Suprapubic skin (tissue), 4 donors: ENCODE measurements at regions not wholly inside any gene's neighbourhood (a gene's known extent, or its start where the extent isn't known, plus 50 kb on each side); places are given as distances from the start of the nearest gene placed in this dataset.

Source experiments
- DNase-seq, 2 donors: peaks; one replicate each; pipeline ENCODE4 v3.0.0-alpha.2; 2019; ENCODE audit warnings: low spot score in 2 of 2
- H3K27ac ChIP-seq: fragments of 200-600 bp; sonication (generic); one replicate; pipeline ENCODE4 v1.5.1; 2019
- H3K27me3 ChIP-seq: fragments of 200-600 bp; sonication (generic); one replicate; pipeline ENCODE4 v1.5.1; 2019
- H3K36me3 ChIP-seq: fragments of 200-600 bp; sonication (generic); one replicate; pipeline ENCODE4 v1.5.1; 2019
- H3K4me1 ChIP-seq: fragments of 200-600 bp; sonication (generic); one replicate; pipeline ENCODE4 v1.5.1; 2019
- H3K4me3 ChIP-seq: fragments of 200-600 bp; sonication (generic); one replicate; pipeline ENCODE4 v1.5.1; 2019; ENCODE audit warnings: mild to moderate bottlenecking
- H3K9me3 ChIP-seq: fragments of 200-600 bp; sonication (generic); one replicate; pipeline ENCODE4 v1.5.1; 2019
- EP300 ChIP-seq: sonication (generic); formaldehyde crosslinking; IDR thresholded peaks from one replicate; pipeline ENCODE4 v1.6.1; 2017; ENCODE audit warnings: antibody characterized with exemption
- POLR2A ChIP-seq, 2 donors: fragments of 450-650 bp; IDR thresholded peaks; one replicate each; pipeline ENCODE4 v1.6.1; 2017; ENCODE audit warnings: antibody characterized with exemption in 2 of 2, mild to moderate bottlenecking in 2 of 2, moderate library complexity in 2 of 2
- POLR2AphosphoS5 ChIP-seq, 3 donors: sonication (generic); formaldehyde crosslinking; IDR thresholded peaks; one replicate each; pipeline ENCODE4 v1.6.1; 2017; ENCODE audit warnings: antibody characterized with exemption in 3 of 3
- WGBS: methylation state at CpG from one replicate; pipeline ENCODE4 v1.1.5; 2018; 5-methylcytosine and 5-hydroxymethylcytosine counted together
- TF ChIP-seq, protein P1 (sequence below), 2 donors: fragments of 200-600 bp in 1 of 2; fragments of 450-650 bp in 1 of 2; sonication (generic) in 1 of 2; IDR thresholded peaks; one replicate each; pipeline ENCODE4 v1.5.1; 2016 to 2019; ENCODE audit warnings: antibody characterized with exemption in 2 of 2, mild to moderate bottlenecking in 1 of 2, moderate library complexity in 1 of 2

DNA sequence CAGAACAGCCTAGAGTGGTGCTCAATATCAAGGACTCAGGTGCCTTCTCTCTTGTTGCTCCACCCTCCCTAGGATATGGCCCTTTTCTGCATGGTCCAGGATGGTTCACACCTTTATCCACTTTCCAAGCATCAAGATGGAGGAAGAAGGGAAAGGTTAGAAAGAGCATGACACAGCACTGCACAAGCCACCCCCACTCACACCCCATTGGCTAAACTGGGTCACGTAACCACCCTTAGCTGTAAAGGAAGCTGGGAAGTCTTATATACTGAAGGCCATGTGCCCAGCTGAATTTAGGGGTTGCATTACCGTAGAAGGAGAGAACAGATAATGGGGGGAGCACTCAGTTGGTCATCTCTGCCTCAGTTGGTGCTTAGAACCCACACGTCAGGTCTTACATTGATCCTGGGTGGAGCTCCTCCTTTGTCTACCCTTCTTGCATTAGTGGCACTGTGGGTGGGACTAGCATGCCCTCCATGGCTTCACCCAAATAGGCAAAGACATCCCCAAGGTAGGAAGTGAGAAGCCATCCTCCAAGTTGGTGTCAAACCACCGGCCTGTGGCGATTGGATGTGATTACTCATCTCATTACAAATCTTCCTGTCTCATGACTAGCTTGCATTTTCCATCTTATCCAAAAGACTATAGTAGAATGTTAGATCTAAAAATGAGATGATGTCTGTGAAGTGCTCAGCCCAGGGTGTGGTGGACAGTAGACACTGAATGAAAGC is 248.5 kb downstream of the HAUS1 start:
- WGBS, result 80% methylated on average over 5 of the region's 5 CpGs
- H3K4me1 ChIP-seq, result no peaks in the 10 kb centered on the region
- no peak overlapping the region for H3K4me3 ChIP-seq
- H3K36me3 ChIP-seq, result no peaks in the 10 kb centered on the region
- no peaks in the 10 kb centered on the region for H3K9me3 ChIP-seq
- TF ChIP-seq, protein P1, sequence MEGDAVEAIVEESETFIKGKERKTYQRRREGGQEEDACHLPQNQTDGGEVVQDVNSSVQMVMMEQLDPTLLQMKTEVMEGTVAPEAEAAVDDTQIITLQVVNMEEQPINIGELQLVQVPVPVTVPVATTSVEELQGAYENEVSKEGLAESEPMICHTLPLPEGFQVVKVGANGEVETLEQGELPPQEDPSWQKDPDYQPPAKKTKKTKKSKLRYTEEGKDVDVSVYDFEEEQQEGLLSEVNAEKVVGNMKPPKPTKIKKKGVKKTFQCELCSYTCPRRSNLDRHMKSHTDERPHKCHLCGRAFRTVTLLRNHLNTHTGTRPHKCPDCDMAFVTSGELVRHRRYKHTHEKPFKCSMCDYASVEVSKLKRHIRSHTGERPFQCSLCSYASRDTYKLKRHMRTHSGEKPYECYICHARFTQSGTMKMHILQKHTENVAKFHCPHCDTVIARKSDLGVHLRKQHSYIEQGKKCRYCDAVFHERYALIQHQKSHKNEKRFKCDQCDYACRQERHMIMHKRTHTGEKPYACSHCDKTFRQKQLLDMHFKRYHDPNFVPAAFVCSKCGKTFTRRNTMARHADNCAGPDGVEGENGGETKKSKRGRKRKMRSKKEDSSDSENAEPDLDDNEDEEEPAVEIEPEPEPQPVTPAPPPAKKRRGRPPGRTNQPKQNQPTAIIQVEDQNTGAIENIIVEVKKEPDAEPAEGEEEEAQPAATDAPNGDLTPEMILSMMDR (IDR thresholded peaks at IDR 0.05), result no peak
- TF ChIP-seq POLR2A (IDR thresholded peaks at IDR 0.05) (no peak), POLR2AphosphoS5 (IDR thresholded peaks at IDR 0.05) (no peak), EP300 (no peak)
- no peaks in the 10 kb centered on the region for H3K27me3 ChIP-seq
- no peak for DNase-seq
- H3K27ac ChIP-seq, result no peak overlapping the region

DNA sequence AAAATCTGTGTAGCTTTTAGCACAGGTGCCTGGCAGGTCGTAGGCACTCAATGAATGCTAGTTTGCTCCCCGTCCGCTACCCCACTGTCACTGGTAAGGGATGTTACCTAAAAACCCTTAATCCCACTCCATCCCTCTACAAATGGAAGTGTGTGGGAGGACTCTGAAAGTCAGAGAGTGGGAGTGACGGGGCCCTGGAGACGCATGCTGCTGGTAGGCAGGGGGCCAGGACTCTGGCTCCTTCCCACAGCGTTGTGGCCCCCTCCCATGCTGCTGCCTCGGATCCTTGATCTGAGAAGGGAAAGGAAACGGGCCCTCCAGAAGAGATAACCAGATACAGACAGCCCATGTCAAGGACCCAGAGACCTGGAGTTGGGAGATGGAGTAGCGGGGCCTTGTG is 249.3 kb downstream of the HAUS1 start:
- H3K4me1 ChIP-seq, result no peaks in the 10 kb centered on the region
- DNase-seq, result no peak
- no peaks in the 10 kb centered on the region for H3K36me3 ChIP-seq
- no peaks in the 10 kb centered on the region for H3K27me3 ChIP-seq
- H3K27ac ChIP-seq, result no peak overlapping the region
- WGBS, result 77% methylated on average over 9 of the region's 9 CpGs
- H3K9me3 ChIP-seq, result no peaks in the 10 kb centered on the region
- TF ChIP-seq, protein P1 (IDR thresholded peaks at IDR 0.05), result no peak
- TF ChIP-seq POLR2A (IDR thresholded peaks at IDR 0.05) (no peak), POLR2AphosphoS5 (IDR thresholded peaks at IDR 0.05) (no peak), EP300 (no peak)
- no peak overlapping the region for H3K4me3 ChIP-seq

DNA sequence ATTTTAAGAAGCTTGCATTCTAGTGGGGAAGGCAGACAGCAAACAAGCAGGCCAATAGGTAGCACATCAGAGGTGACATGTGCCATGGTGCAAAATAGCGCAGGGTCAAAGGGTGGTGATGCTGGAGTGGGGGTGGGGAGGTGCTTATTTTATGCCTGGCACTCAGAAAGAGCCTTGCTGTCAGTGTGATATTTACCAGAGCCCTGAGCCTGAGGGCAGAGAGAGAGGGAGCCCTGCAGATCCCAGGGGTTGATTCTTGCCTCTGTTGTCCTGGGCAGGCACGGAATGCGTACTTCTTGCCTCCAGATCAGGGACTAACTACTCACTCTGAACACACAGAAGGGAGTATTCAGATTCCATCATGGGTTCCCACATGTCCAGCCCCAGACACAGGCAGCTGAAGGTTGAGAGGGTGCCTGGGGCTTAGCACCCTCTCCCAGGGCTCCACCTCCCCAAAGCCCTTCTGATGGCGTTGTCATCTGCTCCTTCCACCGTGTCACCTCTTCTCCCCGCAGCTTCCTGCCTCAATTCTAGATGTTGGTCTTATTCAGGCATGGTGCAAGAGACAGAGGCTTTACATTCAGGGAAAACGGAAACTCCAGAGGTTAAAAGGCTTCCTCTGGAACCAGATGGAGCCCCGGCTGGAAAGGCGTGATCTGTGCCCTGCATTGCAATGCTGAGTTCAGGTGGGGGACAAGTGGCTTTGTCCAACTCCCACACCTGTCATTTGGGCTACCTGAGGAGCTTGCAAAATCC is 252.3 kb downstream of the HAUS1 start:
- 88% methylated on average over 9 of the region's 9 CpGs for WGBS
- H3K36me3 ChIP-seq, result no peaks in the 10 kb centered on the region
- H3K9me3 ChIP-seq, result no peaks in the 10 kb centered on the region
- H3K27ac ChIP-seq, result no peak overlapping the region
- no peak for DNase-seq
- H3K4me3 ChIP-seq, result no peak overlapping the region
- no peaks in the 10 kb centered on the region for H3K27me3 ChIP-seq
- no peaks in the 10 kb centered on the region for H3K4me1 ChIP-seq
- TF ChIP-seq POLR2A (IDR thresholded peaks at IDR 0.05), result no peak
- TF ChIP-seq EP300, result no peak
- TF ChIP-seq, protein P1 (IDR thresholded peaks at IDR 0.05), result no peak
- TF ChIP-seq POLR2AphosphoS5 (IDR thresholded peaks at IDR 0.05), result no peak

DNA sequence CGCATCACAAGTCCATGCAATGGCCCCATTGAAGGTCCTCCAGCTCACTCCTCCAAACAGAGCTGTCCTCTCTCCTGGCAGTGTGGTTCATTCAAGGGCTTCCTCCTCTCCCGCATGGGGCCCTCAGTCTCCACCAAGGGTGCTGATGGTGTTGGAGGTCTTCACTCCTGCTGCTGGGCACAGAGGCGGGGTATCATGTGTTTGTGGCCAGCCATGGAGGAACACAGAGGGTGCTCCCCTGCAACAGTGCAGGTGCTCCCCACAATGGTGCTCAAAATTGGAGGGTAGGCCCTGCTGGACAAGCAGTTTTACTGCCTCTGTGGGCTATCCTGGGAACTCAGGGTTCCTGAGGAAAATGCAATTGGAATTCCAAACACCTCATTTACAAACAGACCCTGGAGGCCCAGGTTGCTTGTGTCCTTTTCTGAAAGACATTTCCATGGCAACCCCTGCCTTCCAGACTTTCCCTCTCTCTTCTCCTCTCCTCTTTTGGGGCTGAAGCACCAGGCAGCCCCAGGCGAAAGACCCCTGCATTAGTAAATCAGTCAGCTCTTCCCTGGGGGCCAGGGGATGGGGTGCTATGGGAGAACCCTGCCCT is 256.0 kb downstream of the HAUS1 start:
- no peak for TF ChIP-seq EP300
- TF ChIP-seq POLR2AphosphoS5 (IDR thresholded peaks at IDR 0.05), result no peak
- TF ChIP-seq, protein P1 (IDR thresholded peaks at IDR 0.05), result no peak
- TF ChIP-seq POLR2A (IDR thresholded peaks at IDR 0.05), result no peak
- Histone ChIP-seq H3K4me1 (no peaks in the 10 kb centered on the region), H3K9me3 (no peaks in the 10 kb centered on the region), H3K27me3 (no peaks in the 10 kb centered on the region), H3K36me3 (no peaks in the 10 kb centered on the region), H3K4me3 (no peak overlapping the region), H3K27ac (no peak overlapping the region)
- DNase-seq, result no peak
- WGBS, result 44% methylated on average over 2 of the region's 4 CpGs

DNA sequence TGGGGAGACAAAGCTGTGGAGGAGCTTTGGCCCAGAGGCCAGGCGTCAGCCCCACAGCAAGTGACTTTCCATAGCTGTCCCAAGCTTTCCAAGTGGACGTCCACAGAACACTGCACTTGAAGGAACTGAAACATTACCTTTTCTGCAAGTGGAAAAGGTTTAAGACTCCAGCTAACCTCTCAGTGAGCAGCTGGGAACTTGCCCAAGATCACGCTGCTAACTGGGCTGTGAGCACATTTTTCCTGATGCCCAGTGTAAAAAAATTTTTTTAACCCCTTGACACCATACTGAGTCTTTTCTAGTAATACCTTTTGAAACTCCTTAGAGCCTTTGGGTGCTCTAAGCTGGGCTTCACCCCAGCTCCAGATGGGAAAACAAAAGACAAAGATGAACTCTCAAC is 256.7 kb downstream of the HAUS1 start:
- H3K9me3 ChIP-seq, result no peaks in the 10 kb centered on the region
- no peak for DNase-seq
- no peak overlapping the region for H3K4me3 ChIP-seq
- H3K27ac ChIP-seq, result no peak overlapping the region
- no peaks in the 10 kb centered on the region for H3K36me3 ChIP-seq
- no peaks in the 10 kb centered on the region for H3K27me3 ChIP-seq
- WGBS, result 57% methylated on average over 2 of the region's 3 CpGs
- no peak for TF ChIP-seq EP300
- no peak for TF ChIP-seq POLR2AphosphoS5 (IDR thresholded peaks at IDR 0.05)
- TF ChIP-seq POLR2A (IDR thresholded peaks at IDR 0.05), result no peak
- TF ChIP-seq, protein P1 (IDR thresholded peaks at IDR 0.05), result no peak
- H3K4me1 ChIP-seq, result no peaks in the 10 kb centered on the region
